GM18907 (cell line): ENCODE measurements at regions not wholly inside any gene's neighbourhood (a gene's known extent, or its start where the extent isn't known, plus 50 kb on each side); places are given as distances from the start of the nearest gene placed in this dataset.
"Not testable (repeated sequence)": the region's sequence is repeated elsewhere in the genome, so short reads cannot be mapped to it uniquely, and the experiment has no call there.

Source experiments
- ATAC-seq: cut with Tn5 transposase; IDR thresholded peaks from one replicate; pipeline ENCODE4 v1.9.1; 2021; ENCODE audit warnings: mild to moderate bottlenecking, moderate library complexity; ENCODE audit not compliant: unreplicated experiment

DNA sequence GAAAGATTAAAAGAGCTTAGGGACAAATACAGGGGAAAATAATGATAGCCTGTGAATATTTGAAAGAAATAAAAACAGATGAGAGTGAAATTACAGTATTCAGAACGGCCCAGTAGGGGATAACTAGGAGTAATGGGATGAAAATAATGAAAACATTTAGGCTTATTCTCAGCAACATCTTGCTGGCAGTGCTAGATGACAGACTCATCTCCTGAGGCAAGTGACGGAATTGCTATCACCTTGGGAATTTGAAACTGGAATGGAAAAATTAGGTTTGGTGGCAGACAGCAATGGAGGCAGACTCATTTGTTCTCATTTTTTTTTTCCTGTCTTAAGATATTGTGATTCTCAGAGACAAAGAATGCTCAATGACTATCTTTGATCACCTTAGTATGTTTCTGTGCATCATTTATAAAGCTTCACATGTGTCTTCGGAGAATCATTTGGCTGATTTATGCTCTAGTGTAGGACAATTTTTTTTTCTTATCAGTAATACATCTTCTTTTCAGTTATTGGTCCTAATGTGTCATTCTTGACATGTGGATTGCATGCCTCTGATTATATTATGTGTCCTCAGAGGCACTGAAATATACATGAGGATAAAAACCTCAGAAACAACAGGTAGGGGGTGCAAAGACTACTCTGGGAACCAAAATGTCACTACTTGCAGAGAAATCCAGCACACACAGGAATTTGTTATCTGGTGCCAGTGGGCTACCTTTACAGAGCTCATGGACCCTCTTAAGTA, 711.7 kb downstream of the EDEM1 start:
- no peak for ATAC-seq

DNA sequence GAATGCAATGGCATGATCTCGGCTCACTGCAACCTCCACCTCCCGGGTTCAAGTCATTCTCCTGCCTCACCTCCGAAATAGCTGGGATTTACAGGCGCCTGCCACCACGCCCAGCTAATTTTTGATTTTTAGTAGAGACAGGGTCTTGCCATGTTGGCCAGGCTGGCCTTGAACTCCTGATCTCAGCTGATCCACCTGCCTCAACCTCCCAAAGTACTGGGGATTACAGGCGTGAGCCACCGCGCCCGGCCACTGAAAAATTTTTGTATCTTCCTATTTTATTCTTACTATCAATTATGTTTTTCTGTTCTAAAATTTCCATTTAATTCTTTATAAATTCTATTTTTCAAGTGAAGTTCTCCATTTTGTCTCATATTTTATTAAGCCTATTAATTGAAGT, 730.4 kb downstream of the EDEM1 start:
- no peak for ATAC-seq

GRCh38 chr3:5918626-5919025, 731.1 kb downstream of the EDEM1 start:
- no peak for ATAC-seq

- ATAC-seq = no peak
These were observed 741.5 kb downstream of the EDEM1 start for GRCh38 chr3:5929027-5929426.

GRCh38 chr3:5944061-5944460, 756.6 kb downstream of the EDEM1 start:
- not testable (repeated sequence) for ATAC-seq

- no peak for ATAC-seq
These were observed 760.6 kb downstream of the EDEM1 start for GRCh38 chr3:5948084-5948483.

GRCh38 chr3:5951026-5951425, 763.5 kb downstream of the EDEM1 start:
- ATAC-seq = no peak

DNA sequence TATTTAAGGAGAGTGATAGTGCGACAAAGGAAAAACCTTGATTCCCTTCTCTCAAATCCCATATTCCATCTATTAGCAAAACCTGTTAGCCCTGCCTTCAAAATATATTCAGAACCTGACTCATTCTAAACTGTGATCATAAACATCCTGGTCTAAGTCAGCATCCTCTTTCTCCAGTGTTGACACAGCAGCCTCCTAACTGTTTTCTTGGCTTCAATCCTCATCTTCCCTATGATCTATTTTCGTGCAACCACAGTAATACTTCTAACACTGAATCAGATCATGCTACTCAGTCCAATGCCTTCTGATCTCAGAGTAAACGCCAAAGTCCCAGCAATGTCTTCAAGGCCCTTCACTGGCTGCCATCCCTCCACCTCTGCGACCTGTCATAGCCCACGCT, 785.1 kb downstream of the EDEM1 start:
- ATAC-seq = no peak

- no peak for ATAC-seq
These were observed 787.3 kb downstream of the EDEM1 start for GRCh38 chr3:5974630-5975322.

DNA sequence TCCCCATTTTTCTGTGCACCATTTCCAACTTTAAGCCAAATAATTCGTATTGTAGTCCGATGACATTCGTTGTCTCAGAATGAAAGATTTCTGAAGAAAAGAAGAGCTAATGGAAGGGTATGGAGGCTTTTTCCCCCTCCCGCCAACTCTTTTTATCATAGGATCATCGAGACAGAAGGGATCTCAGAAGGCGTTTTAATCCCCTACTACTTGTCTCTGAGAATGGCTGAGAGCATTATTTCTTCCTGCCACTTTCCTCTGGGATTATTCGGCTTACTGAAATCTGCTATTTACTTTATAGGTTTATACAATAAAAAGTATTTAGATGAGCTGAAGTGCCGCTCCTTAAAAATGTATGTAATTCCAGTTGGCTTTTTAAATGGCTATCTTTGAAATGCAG, 789.8 kb downstream of the EDEM1 start:
- ATAC-seq = no peak

DNA sequence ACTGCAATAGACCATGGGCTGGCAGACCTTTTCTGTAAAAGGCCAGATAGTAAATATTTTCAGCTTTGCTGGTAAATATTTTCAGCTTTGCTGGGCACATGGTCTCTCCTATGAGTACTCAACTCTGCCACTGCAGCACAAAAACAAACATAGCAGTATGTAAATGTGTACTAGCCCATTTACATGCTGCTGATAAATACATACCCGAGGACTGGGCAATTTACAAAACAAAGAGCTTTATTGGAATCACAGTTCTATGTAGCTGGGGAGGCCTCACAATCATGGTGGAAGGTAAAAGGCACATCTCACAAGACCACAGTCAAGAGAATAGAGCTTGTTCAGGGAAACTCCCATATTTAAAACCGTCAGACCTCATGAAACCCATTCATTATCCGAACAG, 793.0 kb downstream of the EDEM1 start:
- no peak for ATAC-seq

GRCh38 chr3:5994651-5995050, 807.1 kb downstream of the EDEM1 start:
- ATAC-seq = no peak

DNA sequence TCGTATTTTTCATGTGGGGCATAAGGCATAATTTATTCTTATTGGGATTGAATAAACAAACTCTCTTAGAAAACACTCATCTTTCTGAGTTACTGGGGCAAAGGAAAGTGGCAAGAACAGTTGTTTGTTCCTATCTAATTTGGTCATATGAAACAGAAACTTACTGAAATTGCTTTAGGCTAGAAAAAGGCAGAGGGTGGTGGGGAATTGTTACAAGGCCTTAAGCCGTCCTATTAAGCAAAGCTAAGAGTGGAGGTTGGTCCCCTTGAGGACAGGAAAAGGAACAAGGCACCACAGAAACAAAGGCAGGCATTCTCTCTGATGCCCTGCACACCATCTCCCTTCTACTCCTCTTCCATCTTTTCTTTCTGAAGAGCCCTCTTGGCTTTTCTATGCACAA, 830.9 kb downstream of the EDEM1 start:
- ATAC-seq = no peak

DNA sequence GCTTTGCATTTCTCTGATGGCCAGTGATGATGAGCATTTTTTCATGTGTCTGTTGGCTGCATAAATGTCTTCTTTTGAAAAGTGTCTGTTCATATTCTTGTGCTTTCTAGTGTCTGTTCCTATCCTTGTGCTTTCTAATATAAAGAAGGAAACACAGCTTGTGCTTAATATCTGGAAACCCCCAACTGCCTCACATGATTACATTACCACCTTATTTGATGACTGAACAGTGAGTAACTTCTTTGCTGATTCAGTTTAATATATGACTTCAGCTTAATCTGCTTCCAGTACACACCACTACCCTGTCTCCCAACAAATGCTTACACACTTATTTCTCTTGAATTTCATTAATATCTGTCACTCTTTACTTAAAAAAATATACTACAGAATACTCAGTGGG, 835.1 kb downstream of the EDEM1 start:
- no peak for ATAC-seq

DNA sequence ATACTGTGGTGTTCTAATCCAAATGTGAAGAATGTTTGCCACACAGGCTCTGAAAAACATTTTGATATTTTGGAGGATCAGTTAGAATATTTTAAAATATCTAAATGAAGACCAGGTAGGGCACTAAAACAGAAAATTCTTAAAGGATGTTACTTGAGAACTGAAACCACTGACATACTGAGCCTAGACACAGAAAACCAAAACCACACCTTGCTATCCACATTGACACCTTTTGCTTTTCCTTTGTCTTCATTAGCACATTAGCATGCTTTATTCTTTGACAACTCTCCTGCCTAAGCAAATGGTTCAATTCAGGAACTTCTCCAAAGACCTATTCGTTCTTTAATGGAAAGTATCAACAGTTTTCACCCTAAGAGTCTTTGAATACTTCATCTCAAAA, 835.9 kb upstream of the GRM7 start:
- no peak for ATAC-seq

DNA sequence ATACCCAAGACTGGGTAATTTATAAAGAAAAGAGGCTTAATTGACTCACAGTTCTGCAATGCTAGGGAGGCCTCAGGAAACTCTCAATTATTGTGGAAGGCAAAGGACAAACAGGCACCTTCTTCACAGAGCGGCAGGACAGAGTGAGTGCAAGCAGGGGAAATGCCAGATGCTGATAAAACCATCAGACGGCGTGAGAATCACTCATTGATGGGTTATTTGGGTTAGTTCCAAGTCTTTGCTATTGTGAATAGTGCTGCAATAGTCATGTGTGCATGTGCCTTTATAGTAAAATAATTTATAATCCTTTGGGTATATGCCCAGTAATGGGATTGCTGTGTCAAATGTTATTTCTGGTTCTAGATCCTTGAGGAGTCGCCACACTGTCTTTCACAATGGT, 830.3 kb upstream of the GRM7 start:
- ATAC-seq = not testable (repeated sequence)

DNA sequence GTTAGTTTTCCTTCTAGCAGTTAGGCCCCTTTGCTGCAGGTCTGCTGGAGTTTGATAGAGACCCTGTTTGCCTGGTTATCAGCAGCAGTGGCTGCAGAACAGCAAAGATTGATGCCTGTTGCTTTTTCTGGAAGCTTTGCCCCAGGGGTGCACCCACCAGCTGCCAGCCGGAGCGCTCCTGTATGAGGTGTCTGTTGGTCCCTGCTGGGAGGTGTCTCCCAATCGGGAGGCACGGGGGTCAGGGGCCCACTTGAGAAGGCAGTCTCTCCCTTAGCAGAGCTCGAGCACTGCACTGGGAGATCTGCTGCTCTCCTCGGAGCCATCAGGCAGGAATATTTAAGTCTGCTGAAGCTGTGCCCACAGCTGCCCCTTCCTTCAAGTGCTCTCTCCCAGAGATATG, 825.3 kb upstream of the GRM7 start:
- ATAC-seq = no peak

DNA sequence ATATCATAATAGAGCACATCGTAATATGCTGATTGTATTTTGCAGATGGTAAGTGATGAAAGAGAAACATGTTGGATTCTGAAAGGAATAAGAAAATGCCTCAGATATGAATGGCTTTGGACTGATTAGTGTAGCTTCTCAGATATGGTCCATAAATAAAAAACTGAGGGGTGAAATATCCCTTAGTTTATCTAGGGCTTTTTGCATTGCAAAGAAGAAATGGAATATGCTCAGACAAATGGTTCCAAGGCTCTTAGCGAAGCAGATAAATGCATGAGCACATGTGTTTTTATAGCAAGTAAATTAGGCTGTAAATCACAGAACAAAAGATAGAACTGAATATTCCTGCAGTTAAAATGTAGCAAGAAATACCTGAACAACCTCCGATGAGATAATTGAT, 820.9 kb upstream of the GRM7 start:
- ATAC-seq = no peak

DNA sequence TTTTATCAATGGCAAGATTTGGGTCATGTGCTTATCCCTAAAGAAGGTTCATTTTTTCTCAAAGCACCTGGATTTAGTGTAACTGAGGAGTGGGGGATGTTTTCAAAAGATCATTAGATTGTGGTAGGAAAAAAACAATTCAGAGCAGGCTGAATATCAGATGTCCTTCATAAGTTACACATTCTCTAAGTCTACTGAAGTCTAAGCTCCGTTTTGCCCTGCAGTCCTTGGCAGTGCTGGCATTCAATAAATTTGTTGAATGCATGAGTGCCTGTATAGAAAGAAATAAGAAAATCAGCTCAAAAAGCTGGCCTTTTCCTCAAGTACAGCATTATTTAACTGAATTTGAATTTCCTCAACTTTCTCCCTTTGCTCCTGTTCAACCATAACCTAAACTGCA, 819.0 kb upstream of the GRM7 start:
- ATAC-seq = no peak

DNA sequence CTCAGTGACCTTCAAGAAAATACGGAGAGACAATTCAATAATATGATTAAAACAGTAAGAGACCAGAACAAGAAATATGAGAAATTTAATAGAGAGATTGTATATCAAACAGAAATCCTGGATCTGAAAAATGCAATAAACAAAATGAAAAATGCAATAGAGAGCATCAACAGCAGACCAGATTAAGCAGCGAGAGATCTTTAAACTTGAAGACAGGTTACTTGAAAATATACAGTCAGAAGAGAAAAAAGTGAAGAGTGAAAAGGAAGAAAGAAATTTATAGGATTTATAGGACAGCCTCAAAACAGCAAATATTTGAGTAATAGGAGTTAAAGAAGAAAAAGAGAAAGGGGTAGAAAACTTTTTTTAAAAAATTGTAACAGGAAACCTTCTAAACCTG, 813.9 kb upstream of the GRM7 start:
- no peak for ATAC-seq

DNA sequence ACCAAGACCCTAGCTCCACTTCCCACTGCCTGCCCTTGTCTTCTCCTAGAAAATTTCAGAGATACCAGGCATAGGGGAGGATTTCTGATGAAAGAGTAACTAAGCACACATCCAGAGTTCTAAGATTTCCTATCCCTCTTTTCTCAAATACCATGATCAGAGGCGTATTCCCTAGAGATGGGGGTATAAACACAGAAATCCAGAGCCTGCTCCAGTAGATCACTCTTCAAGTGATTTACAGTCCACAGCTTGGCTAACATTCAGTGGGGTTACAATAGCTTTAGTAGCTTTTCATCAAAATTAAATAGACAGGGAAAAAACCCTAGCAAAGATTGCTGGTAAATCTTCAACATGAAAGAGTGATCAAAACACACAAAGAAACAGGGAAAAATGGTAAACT, 800.7 kb upstream of the GRM7 start:
- ATAC-seq = no peak

DNA sequence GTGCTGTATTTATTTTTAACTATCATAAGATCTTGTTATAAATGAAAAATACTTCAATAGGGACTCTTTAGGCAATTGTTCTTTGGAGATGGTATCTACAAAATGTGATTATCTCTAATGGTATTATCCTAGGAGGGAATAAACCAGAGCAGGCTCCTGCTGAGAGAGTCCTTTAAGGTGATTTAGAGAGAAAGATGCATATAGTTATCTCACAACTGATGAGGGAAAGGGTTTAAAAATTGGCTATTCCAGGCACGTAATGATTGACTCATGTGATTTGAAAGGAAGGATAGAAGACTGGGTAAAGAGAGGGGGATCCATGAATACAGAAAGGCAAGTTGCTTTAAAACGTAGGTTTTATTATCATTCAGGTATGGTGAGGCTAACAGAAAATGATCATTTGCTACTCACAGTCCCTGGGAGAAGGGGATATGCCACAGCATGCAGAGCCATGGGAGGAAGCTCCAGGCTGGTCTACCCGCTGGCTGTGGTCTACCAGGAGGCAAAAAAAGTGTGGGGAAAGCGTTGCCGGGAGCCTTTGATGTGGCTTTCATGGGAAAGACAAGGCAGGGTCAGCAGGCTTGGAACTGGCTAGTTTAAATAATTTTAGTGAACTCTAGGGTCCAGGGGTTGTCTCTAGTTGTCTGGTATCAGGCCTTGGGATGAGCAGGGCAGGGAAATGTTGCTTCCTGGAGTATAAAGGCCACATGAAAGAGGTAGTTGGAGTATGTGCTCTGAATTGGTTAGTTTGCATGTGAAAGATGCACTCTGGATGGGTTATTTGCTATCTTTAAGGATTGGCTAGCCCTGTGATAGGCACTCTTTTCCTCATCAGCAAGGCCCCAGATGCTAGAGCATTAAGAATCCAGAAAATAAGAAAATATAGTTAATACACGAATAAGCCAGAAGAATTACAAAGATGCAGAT, 798.4 kb upstream of the GRM7 start:
- no peak for ATAC-seq
